ENCODE measurements at regions not wholly inside any gene's neighbourhood (a gene's known extent, or its start where the extent isn't known, plus 50 kb on each side); places are given as distances from the start of the nearest gene placed in this dataset.
"Not testable (repeated sequence)": the region's sequence is repeated elsewhere in the genome, so short reads cannot be mapped to it uniquely, and the experiment has no call there.

DNA sequence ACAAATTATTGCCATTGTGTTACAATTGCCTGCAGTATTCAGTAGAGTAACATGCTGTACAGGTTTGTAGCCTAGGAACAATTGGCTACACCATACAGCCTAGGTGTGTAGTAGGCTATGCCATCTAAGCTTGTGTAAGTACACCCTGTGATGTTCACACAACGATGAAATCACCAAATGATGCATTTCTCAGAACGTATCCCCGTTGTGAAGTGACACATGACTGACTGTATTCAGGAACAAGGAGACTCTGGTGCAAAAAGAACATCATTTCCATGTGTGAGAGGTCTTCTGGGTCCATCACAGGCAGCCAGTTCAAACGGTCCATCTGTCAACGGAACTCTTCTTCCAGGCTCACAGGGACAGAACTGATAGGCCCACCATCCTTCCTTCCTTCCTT is 263.7 kb downstream of the ANAPC1 start:
- DNase-seq (ENCODE audit: low read depth), result no peak

DNA sequence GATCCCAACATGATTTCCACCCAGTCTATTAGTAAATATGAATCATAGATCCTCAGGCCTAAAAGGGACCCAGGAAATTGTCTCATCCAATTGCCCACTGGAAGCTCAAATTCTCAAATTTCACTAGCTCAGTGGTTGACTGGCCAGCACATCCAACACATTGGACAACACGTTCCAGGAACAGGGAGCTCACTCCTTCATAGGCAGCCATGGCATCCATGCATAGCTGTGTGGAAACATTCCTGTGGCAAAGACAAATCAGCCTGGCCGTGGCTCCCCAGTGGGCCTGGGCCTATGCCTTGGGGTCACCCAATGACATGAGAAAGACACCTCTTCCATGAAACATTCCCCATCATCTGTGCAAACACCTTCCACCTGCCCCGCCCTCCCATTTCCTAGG is 261.1 kb downstream of the ANAPC1 start:
- no peak overlapping the region for H3K4me3 ChIP-seq (ENCODE audit: low read depth, low read length)
- TF ChIP-seq, protein P1, sequence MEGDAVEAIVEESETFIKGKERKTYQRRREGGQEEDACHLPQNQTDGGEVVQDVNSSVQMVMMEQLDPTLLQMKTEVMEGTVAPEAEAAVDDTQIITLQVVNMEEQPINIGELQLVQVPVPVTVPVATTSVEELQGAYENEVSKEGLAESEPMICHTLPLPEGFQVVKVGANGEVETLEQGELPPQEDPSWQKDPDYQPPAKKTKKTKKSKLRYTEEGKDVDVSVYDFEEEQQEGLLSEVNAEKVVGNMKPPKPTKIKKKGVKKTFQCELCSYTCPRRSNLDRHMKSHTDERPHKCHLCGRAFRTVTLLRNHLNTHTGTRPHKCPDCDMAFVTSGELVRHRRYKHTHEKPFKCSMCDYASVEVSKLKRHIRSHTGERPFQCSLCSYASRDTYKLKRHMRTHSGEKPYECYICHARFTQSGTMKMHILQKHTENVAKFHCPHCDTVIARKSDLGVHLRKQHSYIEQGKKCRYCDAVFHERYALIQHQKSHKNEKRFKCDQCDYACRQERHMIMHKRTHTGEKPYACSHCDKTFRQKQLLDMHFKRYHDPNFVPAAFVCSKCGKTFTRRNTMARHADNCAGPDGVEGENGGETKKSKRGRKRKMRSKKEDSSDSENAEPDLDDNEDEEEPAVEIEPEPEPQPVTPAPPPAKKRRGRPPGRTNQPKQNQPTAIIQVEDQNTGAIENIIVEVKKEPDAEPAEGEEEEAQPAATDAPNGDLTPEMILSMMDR (conservative IDR thresholded peaks at IDR 0.05; ENCODE audit: low read depth, low read length), result no peak
- DNase-seq (ENCODE audit: low read depth), result no peak

More for the DNA sequence above, 263.7 kb downstream of the ANAPC1 start:
- TF ChIP-seq, protein P1 (conservative IDR thresholded peaks at IDR 0.05; ENCODE audit: low read depth, low read length), result no peak
- H3K4me3 ChIP-seq (ENCODE audit: low read depth, low read length), result no peak overlapping the region

DNA sequence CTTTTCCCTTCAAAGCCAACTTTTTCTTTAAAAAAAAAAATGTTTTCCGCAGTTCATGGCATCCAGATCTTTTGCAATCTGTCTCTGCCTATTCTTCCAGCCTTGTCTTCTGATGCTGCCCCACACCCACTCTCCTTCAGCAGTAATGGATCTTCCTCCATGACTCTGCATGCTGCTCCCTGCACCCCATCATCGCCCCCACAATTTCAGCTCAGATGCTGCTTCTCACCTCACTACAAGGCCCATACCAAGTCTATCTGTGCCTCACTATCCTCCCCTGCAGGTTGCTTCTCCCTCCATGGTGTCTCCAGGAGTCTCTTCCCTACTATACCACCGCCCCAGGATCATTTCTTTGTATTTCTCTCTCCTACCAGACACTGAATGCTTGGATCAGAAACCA is 260.6 kb downstream of the ANAPC1 start:
- TF ChIP-seq, protein P1 (conservative IDR thresholded peaks at IDR 0.05; ENCODE audit: low read depth, low read length), result no peak
- DNase-seq (ENCODE audit: low read depth), result no peak
- no peak overlapping the region for H3K4me3 ChIP-seq (ENCODE audit: low read depth, low read length)

- H3K4me3 ChIP-seq (ENCODE audit: low read depth, low read length), result no peak overlapping the region
- no peak for DNase-seq (ENCODE audit: low read depth)
- TF ChIP-seq, protein P1 (conservative IDR thresholded peaks at IDR 0.05; ENCODE audit: low read depth, low read length), result no peak
These were observed 259.4 kb downstream of the ANAPC1 start for GRCh38 chr2:111624411-111625156.

DNA sequence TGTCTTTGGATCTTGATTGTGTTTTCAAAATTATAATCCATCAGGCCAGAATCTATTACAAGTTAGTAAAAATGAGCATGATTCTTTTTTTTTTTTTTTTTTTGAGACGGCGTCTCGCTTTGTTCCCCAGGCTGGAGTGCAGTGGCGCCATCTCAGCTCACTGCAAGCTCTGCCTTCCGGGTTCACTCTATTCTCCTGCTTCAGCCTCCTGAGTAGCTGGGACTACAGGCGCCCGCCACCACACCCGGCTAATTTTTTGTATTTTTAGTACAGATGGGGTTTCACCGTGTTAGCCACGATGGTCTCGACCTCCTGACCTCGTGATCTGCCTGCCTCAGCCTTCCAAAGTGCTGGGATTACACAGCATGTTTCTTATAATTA is 258.8 kb downstream of the ANAPC1 start:
- H3K4me3 ChIP-seq (ENCODE audit: low read depth, low read length), result not testable (repeated sequence)

DNA sequence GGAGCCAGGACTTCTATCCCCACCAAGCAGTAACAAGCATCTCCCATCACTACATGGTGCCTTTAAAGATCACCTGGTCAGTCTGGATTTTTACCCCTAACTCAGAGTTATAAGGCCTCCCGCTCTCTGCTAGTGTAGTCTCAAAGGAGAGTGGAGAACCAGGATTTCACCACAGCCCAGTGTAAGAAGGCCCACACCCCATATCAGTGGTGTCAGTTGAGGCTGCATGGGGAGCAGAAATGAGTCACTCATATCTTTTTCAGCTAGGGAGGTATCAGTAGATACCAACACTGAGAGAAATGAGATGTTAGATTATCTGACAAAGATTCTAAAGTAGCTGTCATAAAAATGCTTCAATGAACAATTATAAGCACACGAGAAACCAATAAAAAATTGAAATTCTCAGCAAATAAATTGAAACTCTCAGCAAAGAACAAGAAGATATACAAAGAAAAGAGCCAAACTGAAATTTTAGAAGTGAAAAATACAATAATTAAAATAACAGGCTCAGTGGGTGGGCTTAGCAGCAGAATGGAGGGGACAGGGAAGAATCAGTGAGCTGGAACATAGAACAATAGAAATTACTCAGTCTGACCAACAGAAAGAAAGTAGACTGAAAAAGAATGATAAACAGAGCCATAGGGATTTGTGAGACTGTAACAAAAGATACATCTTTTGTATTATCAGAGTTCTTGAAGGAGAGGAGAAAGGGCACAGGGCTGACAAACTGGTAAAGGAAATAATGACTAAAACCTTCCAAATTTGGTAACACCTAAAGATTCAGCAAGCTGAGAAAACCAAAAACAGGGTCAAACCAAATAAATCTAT is 257.7 kb downstream of the ANAPC1 start:
- H3K4me3 ChIP-seq (ENCODE audit: low read depth, low read length), result no peak overlapping the region
- no peak for DNase-seq (ENCODE audit: low read depth)
- TF ChIP-seq, protein P1 (conservative IDR thresholded peaks at IDR 0.05; ENCODE audit: low read depth, low read length), result no peak

More for the DNA sequence above, 258.8 kb downstream of the ANAPC1 start:
- DNase-seq (ENCODE audit: low read depth), result not testable (repeated sequence)

DNA sequence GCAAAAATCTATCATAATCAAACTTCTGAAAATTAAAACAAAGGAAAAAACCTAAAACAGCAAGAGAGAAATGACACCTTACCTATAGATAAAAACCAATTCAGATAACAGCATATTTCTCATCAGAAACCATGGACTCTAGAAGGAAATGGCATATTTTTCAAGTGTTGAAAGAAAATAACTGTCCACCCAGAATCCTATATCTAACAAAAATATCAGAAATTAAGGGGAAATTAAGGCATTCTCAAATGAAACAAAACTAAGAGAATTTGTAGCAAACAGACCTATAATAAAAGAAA is 257.2 kb downstream of the ANAPC1 start:
- TF ChIP-seq, protein P1 (conservative IDR thresholded peaks at IDR 0.05; ENCODE audit: low read depth, low read length), result no peak
- no peak for DNase-seq (ENCODE audit: low read depth)
- no peak overlapping the region for H3K4me3 ChIP-seq (ENCODE audit: low read depth, low read length)

All from epithelial cell of proximal tubule (primary cell).